ENCODE measurements at regions not wholly inside any gene's neighbourhood (a gene's known extent, or its start where the extent isn't known, plus 50 kb on each side); places are given as distances from the start of the nearest gene placed in this dataset.

DNA sequence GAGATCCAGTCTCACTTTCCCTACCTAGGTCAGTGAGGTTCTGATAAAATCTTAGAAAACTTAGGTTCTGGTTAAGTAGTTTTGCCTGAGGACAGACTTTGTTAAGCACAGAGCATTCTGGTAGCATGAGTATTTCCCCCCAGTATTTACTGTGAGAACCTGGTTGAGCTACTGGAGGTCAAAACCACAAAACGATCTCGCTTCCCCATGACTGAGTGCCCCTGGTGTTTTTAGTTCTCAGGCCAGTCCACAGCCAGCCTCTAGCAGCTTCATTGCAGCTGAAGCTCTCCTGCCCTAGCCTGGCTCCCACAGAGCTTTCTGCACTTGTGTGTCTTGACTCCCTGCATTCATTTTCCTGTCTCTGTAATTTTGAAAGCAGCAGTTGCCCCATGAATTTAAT, 1138.2 kb downstream of the UQCRFS1 start:
- no peak for DNase-seq (ENCODE audit: low spot score in 2 of 2)
- Histone ChIP-seq H3K36me3 (no peaks in the 10 kb centered on the region), H3K4me3 (no peak overlapping the region), H3K4me1 (no peaks in the 10 kb centered on the region), H3K9me3 (no peaks in the 10 kb centered on the region), H3K27ac (no peak overlapping the region), H3K27me3 (no peaks in the 10 kb centered on the region)
- TF ChIP-seq, protein P1, sequence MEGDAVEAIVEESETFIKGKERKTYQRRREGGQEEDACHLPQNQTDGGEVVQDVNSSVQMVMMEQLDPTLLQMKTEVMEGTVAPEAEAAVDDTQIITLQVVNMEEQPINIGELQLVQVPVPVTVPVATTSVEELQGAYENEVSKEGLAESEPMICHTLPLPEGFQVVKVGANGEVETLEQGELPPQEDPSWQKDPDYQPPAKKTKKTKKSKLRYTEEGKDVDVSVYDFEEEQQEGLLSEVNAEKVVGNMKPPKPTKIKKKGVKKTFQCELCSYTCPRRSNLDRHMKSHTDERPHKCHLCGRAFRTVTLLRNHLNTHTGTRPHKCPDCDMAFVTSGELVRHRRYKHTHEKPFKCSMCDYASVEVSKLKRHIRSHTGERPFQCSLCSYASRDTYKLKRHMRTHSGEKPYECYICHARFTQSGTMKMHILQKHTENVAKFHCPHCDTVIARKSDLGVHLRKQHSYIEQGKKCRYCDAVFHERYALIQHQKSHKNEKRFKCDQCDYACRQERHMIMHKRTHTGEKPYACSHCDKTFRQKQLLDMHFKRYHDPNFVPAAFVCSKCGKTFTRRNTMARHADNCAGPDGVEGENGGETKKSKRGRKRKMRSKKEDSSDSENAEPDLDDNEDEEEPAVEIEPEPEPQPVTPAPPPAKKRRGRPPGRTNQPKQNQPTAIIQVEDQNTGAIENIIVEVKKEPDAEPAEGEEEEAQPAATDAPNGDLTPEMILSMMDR (IDR thresholded peaks at IDR 0.05) = no peak
- intact Hi-C loops (cut with DNase I) = no loop called here

DNA sequence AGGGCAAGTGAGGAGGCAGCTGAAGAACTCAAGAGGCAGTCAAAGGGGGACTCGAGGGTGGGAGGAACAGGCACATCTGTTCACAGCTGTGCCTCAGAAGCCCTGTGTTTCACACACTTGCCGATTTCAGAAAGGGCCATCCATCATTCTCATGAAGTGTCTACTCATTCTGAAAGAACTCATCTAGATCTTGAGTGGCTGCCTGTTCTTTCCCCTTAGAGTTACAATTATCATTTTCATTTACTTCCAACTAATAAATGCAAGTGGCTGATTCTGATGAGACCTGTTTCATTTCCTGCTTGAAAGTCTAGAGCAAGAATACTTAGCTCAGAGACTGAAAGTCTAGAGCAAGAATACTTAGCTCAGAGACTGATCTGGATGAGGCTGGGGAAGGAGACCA, 1145.1 kb downstream of the UQCRFS1 start:
- Histone ChIP-seq H3K27ac (no peak overlapping the region), H3K4me3 (no peak overlapping the region), H3K27me3 (no peaks in the 10 kb centered on the region), H3K36me3 (no peaks in the 10 kb centered on the region), H3K9me3 (no peaks in the 10 kb centered on the region), H3K4me1 (no peaks in the 10 kb centered on the region)
- intact Hi-C loops (cut with DNase I) = no loop called here
- TF ChIP-seq, protein P1 (IDR thresholded peaks at IDR 0.05) = no peak
- DNase-seq (ENCODE audit: low spot score in 2 of 2) = no peak

DNA sequence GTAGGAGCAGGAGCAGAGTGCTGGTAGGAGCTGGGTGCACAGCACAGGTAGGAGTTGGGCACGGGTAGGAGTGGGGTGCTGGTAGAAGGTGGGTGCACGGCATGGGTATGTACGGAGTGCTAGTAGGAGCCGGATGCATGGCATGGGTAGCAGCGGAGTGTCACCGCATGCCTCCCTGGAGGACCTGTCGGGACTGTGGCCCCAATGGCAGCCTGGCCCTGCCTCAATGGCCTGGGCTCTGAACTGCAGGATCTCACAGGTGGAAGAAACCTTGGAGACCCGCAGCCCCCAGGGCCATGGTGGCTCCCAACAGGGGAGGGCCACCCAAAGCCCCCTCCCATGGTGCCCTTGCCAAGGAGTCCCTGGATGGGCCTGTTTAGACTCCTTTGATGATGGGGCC, 1146.0 kb downstream of the UQCRFS1 start:
- Histone ChIP-seq H3K27me3 (no peaks in the 10 kb centered on the region), H3K4me3 (no peak overlapping the region), H3K27ac (no peak overlapping the region), H3K4me1 (no peaks in the 10 kb centered on the region), H3K9me3 (no peaks in the 10 kb centered on the region), H3K36me3 (no peaks in the 10 kb centered on the region)
- DNase-seq (ENCODE audit: low spot score in 2 of 2) = no peak
- TF ChIP-seq, protein P1 (IDR thresholded peaks at IDR 0.05) = no peak
- intact Hi-C loops (cut with DNase I) = no loop called here

DNA sequence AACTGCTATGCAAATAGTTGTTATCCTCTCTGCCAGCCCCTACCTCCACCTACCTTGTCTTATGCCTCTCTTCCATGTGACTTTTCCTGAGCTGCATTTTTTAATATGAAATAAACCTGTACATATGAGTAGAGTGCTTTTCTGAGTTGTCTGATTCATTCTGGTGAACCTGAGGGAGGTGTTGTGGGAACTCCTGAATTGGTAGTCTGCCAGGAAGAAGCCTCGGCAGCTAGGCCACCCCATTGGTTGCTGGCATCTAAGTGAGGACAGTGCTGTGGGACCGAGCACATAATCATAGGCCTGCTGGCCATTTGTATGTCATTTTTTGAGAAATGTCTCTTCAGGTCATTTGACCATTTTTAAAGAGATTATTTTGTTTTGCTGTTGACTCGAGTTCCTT, 1146.8 kb downstream of the UQCRFS1 start:
- no peaks in the 10 kb centered on the region for H3K9me3 ChIP-seq
- TF ChIP-seq, protein P1 (IDR thresholded peaks at IDR 0.05) = no peak
- H3K36me3 ChIP-seq = no peaks in the 10 kb centered on the region
- no peak for DNase-seq (ENCODE audit: low spot score in 2 of 2)
- no peaks in the 10 kb centered on the region for H3K27me3 ChIP-seq
- intact Hi-C loops (cut with DNase I) = no loop called here
- no peak overlapping the region for H3K4me3 ChIP-seq
- H3K4me1 ChIP-seq = no peaks in the 10 kb centered on the region
- H3K27ac ChIP-seq = no peak overlapping the region

DNA sequence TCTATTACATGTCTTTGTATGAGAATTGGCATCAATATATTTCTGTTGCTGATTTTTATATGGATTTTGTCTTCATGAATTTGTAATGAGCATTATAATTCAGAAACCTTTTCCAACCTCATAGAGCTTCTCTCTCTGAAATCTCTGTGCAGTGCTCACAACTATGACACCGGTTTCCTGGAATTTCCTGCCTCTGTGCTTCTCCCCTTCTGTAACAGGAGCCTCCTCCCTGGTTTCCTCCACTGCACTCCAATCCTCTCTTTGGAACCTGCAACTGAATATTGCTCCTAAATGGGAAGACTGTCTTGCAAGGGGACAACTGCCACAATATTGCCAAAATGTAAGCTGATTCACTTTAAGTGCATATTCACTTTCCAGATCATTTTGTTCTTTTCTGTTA, 1147.9 kb downstream of the UQCRFS1 start:
- Histone ChIP-seq H3K9me3 (no peaks in the 10 kb centered on the region), H3K4me1 (no peaks in the 10 kb centered on the region), H3K4me3 (no peak overlapping the region), H3K27ac (no peak overlapping the region), H3K27me3 (no peaks in the 10 kb centered on the region), H3K36me3 (no peaks in the 10 kb centered on the region)
- no peak for DNase-seq (ENCODE audit: low spot score in 2 of 2)
- intact Hi-C loops (cut with DNase I) = no loop called here
- TF ChIP-seq, protein P1 (IDR thresholded peaks at IDR 0.05) = no peak

DNA sequence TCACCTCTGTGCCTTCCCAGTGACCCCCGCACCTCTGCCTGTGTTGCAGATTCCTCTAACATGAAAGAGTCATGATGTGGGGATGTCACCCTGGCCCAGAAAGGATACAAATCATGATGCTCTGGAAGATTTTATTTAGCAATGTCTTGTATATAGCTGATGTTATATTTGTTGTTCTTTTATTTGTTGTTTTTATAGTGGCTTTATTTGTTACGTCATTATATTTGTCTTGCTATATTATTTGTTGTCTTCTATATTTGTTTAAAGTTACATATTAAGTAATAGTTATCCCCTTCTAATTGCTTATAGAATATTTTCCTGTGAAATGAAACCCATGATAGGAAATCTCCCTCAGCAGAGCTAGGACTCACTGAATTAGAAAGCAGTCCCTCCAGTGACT, 1149.2 kb downstream of the UQCRFS1 start:
- Histone ChIP-seq H3K36me3 (no peaks in the 10 kb centered on the region), H3K27me3 (no peaks in the 10 kb centered on the region)

More for the DNA sequence above, 1149.2 kb downstream of the UQCRFS1 start:
- DNase-seq (ENCODE audit: low spot score in 2 of 2) = no peak
- Histone ChIP-seq H3K9me3 (no peaks in the 10 kb centered on the region), H3K4me1 (no peaks in the 10 kb centered on the region), H3K4me3 (no peak overlapping the region), H3K27ac (no peak overlapping the region)
- TF ChIP-seq, protein P1 (IDR thresholded peaks at IDR 0.05) = no peak
- intact Hi-C loops (cut with DNase I) = no loop called here
